ENCODE measurements at regions not wholly inside any gene's neighbourhood (a gene's known extent, or its start where the extent isn't known, plus 50 kb on each side); places are given as distances from the start of the nearest gene placed in this dataset.

GRCh38 chr6:137402143-137402680 is 92.0 kb downstream of the OLIG3 start:
- TF ChIP-seq CTCF (IDR thresholded peaks at IDR 0.05) = no peak
- ATAC-seq (ENCODE audit: low FRiP score) = no peak
- no peak for DNase-seq (ENCODE audit: low spot score)

- no peak for DNase-seq (ENCODE audit: low spot score)
- no peak for ATAC-seq (ENCODE audit: low FRiP score)
- TF ChIP-seq CTCF (IDR thresholded peaks at IDR 0.05) = no peak
Measured at GRCh38 chr6:137401088-137401487, 93.1 kb downstream of the OLIG3 start.

GRCh38 chr6:137399881-137400443 is 94.2 kb downstream of the OLIG3 start:
- TF ChIP-seq CTCF (IDR thresholded peaks at IDR 0.05) = no peak
- DNase-seq (ENCODE audit: low spot score) (no peak), ATAC-seq (ENCODE audit: low FRiP score) (no peak)

GRCh38 chr6:137395316-137395715 is 98.9 kb downstream of the OLIG3 start:
- ATAC-seq (ENCODE audit: low FRiP score) (no peak), DNase-seq (ENCODE audit: low spot score) (no peak)
- TF ChIP-seq CTCF (IDR thresholded peaks at IDR 0.05) = no peak

GRCh38 chr6:137391061-137391814 is 103.0 kb downstream of the OLIG3 start:
- no peak for ATAC-seq (ENCODE audit: low FRiP score)

GRCh38 chr6:137390334-137390733 is 103.9 kb downstream of the OLIG3 start:
- DNase-seq (ENCODE audit: low spot score) (no peak), ATAC-seq (ENCODE audit: low FRiP score) (no peak)
- TF ChIP-seq CTCF (IDR thresholded peaks at IDR 0.05) = no peak

More at GRCh38 chr6:137391061-137391814, 103.0 kb downstream of the OLIG3 start:
- no peak for TF ChIP-seq CTCF (IDR thresholded peaks at IDR 0.05)
- no peak for DNase-seq (ENCODE audit: low spot score)

Measured in omental fat pad (tissue), 3 donors.